HG03097 (cell line): ENCODE measurements at regions not wholly inside any gene's neighbourhood (a gene's known extent, or its start where the extent isn't known, plus 50 kb on each side); places are given as distances from the start of the nearest gene placed in this dataset.

Source experiments
- ATAC-seq: cut with Tn5 transposase; IDR thresholded peaks from one replicate; pipeline ENCODE4 v1.9.1; 2021; ENCODE audit not compliant: unreplicated experiment, low FRiP score

DNA sequence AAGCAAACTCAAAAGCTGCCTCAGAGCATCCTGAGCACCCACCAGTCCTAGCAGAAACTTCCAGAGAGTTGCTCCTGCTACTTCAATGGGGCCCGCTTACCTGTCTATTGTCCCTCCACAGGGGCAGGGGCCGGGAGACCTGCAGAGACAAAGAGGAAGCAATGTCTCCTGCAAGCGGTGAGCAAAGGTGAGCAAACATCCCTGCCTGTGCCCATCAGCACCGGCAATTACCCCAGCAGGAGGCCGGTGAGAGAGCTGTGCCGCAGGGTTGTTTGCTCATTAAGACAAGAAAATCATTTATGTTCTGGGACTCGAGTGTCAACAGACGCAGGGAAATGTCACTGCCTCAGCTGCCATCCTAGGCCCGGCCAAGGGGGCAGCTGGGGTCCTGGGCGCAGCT lies 53.8 kb upstream of the TARDBP start:
- no peak for ATAC-seq

- no peak for ATAC-seq
These were observed 51.8 kb upstream of the TARDBP start for GRCh38 chr1:10960411-10961299.

DNA sequence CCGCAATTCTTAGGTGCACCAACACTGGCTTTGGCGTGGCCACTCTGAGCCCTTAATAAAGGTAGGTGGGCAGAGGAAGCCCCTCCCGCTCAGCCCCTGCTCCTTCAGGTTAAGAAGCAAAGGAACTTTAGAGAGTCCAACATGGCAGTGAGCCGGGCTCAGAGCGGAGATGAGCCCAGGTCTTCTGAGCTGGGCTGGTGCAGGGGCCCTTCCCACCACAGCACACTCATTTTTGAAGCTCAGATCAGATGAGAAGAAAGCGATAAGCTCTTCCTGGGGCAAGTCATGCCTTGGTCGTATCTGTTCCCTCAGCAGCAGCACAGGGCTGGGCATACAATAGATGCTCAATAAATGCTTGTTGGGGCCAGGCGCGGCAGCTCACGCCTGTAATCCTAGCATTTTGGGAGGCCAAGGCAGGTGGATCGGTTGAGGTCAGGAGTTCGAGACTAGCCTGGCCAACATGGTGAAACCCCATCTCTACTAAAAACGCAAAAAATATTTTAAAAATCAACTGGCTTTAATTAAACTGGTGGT lies 51.1 kb upstream of the TARDBP start:
- no peak for ATAC-seq

DNA sequence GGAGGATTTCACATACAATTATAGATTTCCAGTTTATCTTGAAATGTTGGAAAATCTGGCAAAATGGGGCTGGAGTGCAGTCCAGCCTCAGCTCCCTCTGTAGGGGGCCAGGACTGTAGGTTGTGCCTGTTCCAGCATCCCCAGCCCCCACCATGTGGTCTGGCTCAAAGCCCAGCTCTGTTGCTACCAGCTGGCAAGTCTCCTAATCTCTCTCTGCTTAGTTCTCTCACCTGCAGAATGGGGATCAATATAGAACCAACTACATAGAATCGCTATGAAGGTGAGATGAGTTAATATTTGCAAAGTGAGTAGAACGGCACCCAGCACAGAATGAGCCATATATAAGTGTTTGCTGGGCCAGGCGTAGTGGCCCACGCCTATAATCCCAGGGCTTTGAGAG lies 50.0 kb upstream of the TARDBP start:
- no peak for ATAC-seq
